ENCODE measurements at regions not wholly inside any gene's neighbourhood (a gene's known extent, or its start where the extent isn't known, plus 50 kb on each side); places are given as distances from the start of the nearest gene placed in this dataset.

- H3K27me3 ChIP-seq (ENCODE audit: insufficient read depth, low read length) = no peaks in the 10 kb centered on the region
- no peak for DNase-seq (ENCODE audit: low read depth)
- no peaks in the 10 kb centered on the region for H3K9me3 ChIP-seq (ENCODE audit: insufficient read depth, low read depth, low read length)
- Mint-ChIP-seq H3K4me3 (ENCODE audit: unreplicated experiment) (no peak overlapping the region), H3K27me3 (ENCODE audit: low read depth, unreplicated experiment) (no peaks in the 10 kb centered on the region), H3K4me1 (ENCODE audit: low read depth, unreplicated experiment) (no peaks in the 10 kb centered on the region), H3K9me3 (ENCODE audit: unreplicated experiment) (no peaks in the 10 kb centered on the region), H3K27ac (ENCODE audit: unreplicated experiment) (no peak overlapping the region), H3K36me3 (ENCODE audit: low read depth, unreplicated experiment) (no peaks in the 10 kb centered on the region)
- H2AFZ ChIP-seq (ENCODE audit: low read depth, low read length) = no peak overlapping the region
- H3K4me2 ChIP-seq (ENCODE audit: low read length) = no peak overlapping the region
- H3K4me3 ChIP-seq (ENCODE audit: insufficient read depth, low read depth, low read length) = no peak overlapping the region
- TF ChIP-seq, protein P1, sequence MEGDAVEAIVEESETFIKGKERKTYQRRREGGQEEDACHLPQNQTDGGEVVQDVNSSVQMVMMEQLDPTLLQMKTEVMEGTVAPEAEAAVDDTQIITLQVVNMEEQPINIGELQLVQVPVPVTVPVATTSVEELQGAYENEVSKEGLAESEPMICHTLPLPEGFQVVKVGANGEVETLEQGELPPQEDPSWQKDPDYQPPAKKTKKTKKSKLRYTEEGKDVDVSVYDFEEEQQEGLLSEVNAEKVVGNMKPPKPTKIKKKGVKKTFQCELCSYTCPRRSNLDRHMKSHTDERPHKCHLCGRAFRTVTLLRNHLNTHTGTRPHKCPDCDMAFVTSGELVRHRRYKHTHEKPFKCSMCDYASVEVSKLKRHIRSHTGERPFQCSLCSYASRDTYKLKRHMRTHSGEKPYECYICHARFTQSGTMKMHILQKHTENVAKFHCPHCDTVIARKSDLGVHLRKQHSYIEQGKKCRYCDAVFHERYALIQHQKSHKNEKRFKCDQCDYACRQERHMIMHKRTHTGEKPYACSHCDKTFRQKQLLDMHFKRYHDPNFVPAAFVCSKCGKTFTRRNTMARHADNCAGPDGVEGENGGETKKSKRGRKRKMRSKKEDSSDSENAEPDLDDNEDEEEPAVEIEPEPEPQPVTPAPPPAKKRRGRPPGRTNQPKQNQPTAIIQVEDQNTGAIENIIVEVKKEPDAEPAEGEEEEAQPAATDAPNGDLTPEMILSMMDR (IDR thresholded peaks at IDR 0.05; ENCODE audit: insufficient read depth, low read depth, low read length) = no peak
- TF ChIP-seq EZH2 (IDR thresholded peaks at IDR 0.05; ENCODE audit: insufficient read depth, low read length) = no peak
- no peaks in the 10 kb centered on the region for H3K79me2 ChIP-seq (ENCODE audit: insufficient read depth, low read length)
- H4K20me1 ChIP-seq (ENCODE audit: insufficient read depth, low read length) = no peaks in the 10 kb centered on the region
- H3K4me1 ChIP-seq (ENCODE audit: insufficient read depth, low read length) = no peaks in the 10 kb centered on the region
- FAIRE-seq = no peak
- H3K27ac ChIP-seq (ENCODE audit: low read depth, low read length) = no peak overlapping the region
- no peaks in the 10 kb centered on the region for H3K36me3 ChIP-seq (ENCODE audit: insufficient read depth, low read length)
- H3K9ac ChIP-seq (ENCODE audit: low read length) = no peak overlapping the region
Observed at GRCh38 chr2:145203891-145204290, 684.0 kb upstream of the ZEB2 start.

DNA sequence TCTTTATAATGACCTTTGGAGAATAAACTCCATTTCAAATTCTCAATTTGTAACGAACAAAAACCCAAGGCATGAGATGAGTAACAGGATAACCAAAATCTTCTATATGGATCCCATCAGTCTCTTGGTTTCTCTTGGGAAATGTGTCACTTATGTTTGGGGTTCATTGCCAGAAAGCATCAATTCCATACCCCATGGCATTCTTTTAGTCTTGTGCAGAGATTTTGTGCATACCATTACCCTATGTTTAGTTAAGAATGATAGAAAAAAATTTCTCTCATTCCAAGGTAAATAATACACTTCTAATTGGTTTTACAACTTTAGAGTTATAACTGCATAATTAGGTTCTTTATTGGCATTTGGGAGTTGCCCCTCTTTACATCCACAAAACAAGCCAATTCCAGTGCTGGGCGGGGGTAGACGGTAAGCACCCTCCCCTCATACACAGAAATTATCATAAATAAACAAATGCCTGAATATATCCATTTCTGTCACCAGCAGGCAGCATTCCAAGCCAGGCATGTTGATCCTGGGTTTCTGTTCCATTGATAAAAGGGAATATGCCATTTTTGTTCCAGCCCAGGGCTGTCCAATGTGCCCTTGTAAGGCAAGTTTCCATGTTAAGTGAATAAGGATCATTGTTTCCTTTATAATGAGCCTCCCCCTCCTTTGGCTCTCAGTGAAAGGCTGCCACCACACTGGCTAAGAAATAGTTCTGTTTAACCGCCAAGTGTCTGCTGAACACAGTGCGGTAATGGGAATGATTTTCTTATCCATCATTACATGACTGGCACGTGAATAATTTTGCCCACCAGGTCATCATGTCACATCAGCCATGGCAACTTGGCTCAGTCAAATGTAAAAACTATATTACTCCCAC is 680.1 kb upstream of the ZEB2 start:
- no peaks in the 10 kb centered on the region for H3K9me3 Mint-ChIP-seq (ENCODE audit: unreplicated experiment)
- H3K4me1 Mint-ChIP-seq (ENCODE audit: low read depth, unreplicated experiment) = no peaks in the 10 kb centered on the region
- DNase-seq (ENCODE audit: low read depth) = peak; percentile 34
- H3K9me3 ChIP-seq (ENCODE audit: insufficient read depth, low read depth, low read length) = no peaks in the 10 kb centered on the region
- H3K27me3 Mint-ChIP-seq (ENCODE audit: low read depth, unreplicated experiment) = no peaks in the 10 kb centered on the region
- no peaks in the 10 kb centered on the region for H3K36me3 ChIP-seq (ENCODE audit: insufficient read depth, low read length)
- no peak overlapping the region for H3K4me3 ChIP-seq (ENCODE audit: insufficient read depth, low read depth, low read length)
- no peak overlapping the region for H3K4me3 Mint-ChIP-seq (ENCODE audit: unreplicated experiment)
- FAIRE-seq = no peak
- no peak overlapping the region for H3K27ac Mint-ChIP-seq (ENCODE audit: unreplicated experiment)
- no peaks in the 10 kb centered on the region for H3K4me1 ChIP-seq (ENCODE audit: insufficient read depth, low read length)
- no peaks in the 10 kb centered on the region for H3K79me2 ChIP-seq (ENCODE audit: insufficient read depth, low read length)
- no peak overlapping the region for H3K4me2 ChIP-seq (ENCODE audit: low read length)
- H2AFZ ChIP-seq (ENCODE audit: low read depth, low read length) = no peak overlapping the region
- H3K9ac ChIP-seq (ENCODE audit: low read length) = no peak overlapping the region
- no peaks in the 10 kb centered on the region for H3K27me3 ChIP-seq (ENCODE audit: insufficient read depth, low read length)
- H3K27ac ChIP-seq (ENCODE audit: low read depth, low read length) = no peak overlapping the region
- no peaks in the 10 kb centered on the region for H3K36me3 Mint-ChIP-seq (ENCODE audit: low read depth, unreplicated experiment)
- H4K20me1 ChIP-seq (ENCODE audit: insufficient read depth, low read length) = no peaks in the 10 kb centered on the region
- TF ChIP-seq, protein P1 (IDR thresholded peaks at IDR 0.05; ENCODE audit: insufficient read depth, low read depth, low read length) = no peak
- no peak for TF ChIP-seq EZH2 (IDR thresholded peaks at IDR 0.05; ENCODE audit: insufficient read depth, low read length)

DNA sequence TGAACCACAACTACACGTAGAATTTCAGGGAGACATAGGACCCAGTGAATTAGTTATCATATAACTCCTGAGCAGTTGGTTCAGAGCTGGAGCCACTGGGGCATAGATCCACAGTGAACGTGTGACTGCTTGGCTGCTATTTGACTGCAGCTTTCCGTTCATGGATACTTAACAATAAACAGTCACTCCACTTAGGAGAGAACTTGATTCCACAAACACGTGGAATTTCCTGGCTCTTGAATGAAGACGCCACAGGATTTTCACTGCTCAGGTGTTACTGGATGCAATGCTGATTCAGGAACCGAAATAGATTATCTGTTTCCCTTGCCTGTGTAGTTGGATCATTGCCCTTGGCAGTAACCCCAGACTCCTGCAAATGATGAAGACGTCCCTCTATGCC is 679.1 kb upstream of the ZEB2 start:
- H4K20me1 ChIP-seq (ENCODE audit: insufficient read depth, low read length) = no peaks in the 10 kb centered on the region
- H3K9ac ChIP-seq (ENCODE audit: low read length) = no peak overlapping the region
- H3K4me3 Mint-ChIP-seq (ENCODE audit: unreplicated experiment) = no peak overlapping the region
- H3K36me3 Mint-ChIP-seq (ENCODE audit: low read depth, unreplicated experiment) = no peaks in the 10 kb centered on the region
- H3K27ac Mint-ChIP-seq (ENCODE audit: unreplicated experiment) = no peak overlapping the region
- no peak overlapping the region for H3K27ac ChIP-seq (ENCODE audit: low read depth, low read length)
- no peaks in the 10 kb centered on the region for H3K27me3 ChIP-seq (ENCODE audit: insufficient read depth, low read length)
- no peak overlapping the region for H3K4me3 ChIP-seq (ENCODE audit: insufficient read depth, low read depth, low read length)
- no peaks in the 10 kb centered on the region for H3K4me1 Mint-ChIP-seq (ENCODE audit: low read depth, unreplicated experiment)
- H3K4me1 ChIP-seq (ENCODE audit: insufficient read depth, low read length) = no peaks in the 10 kb centered on the region
- H3K9me3 ChIP-seq (ENCODE audit: insufficient read depth, low read depth, low read length) = no peaks in the 10 kb centered on the region
- DNase-seq (ENCODE audit: low read depth) (no peak), FAIRE-seq (no peak)
- TF ChIP-seq, protein P1 (IDR thresholded peaks at IDR 0.05; ENCODE audit: insufficient read depth, low read depth, low read length) = no peak
- no peak for TF ChIP-seq EZH2 (IDR thresholded peaks at IDR 0.05; ENCODE audit: insufficient read depth, low read length)
- no peaks in the 10 kb centered on the region for H3K79me2 ChIP-seq (ENCODE audit: insufficient read depth, low read length)
- no peaks in the 10 kb centered on the region for H3K36me3 ChIP-seq (ENCODE audit: insufficient read depth, low read length)
- H2AFZ ChIP-seq (ENCODE audit: low read depth, low read length) = no peak overlapping the region
- H3K27me3 Mint-ChIP-seq (ENCODE audit: low read depth, unreplicated experiment) = no peaks in the 10 kb centered on the region
- no peaks in the 10 kb centered on the region for H3K9me3 Mint-ChIP-seq (ENCODE audit: unreplicated experiment)
- no peak overlapping the region for H3K4me2 ChIP-seq (ENCODE audit: low read length)

All from astrocyte (in vitro differentiated cells and primary cell).